ENCODE measurements at regions not wholly inside any gene's neighbourhood (a gene's known extent, or its start where the extent isn't known, plus 50 kb on each side); places are given as distances from the start of the nearest gene placed in this dataset.

- 65% methylated on average over 3 of the region's 3 CpGs for WGBS, 2 donors (ENCODE audit: low coverage in 1 of 2)
- no peaks in the 10 kb centered on the region for H3K27me3 ChIP-seq
- intact Hi-C loops (cut with DNase I; ENCODE audit: low total_unique reads) (no loop called here), in situ Hi-C loops (cut with MboI; ENCODE audit: low pct_ligation_motif_present in 1 of 4, low pct_unique_long_range_greater_than_20kb in 1 of 4, low sequenced_read_pairs in 3 of 4) (no loop called here)
- H3K36me3 ChIP-seq, result no peaks in the 10 kb centered on the region
- H3K4me1 ChIP-seq, result no peaks in the 10 kb centered on the region
- no peak overlapping the region for H3K27ac ChIP-seq
- DNase-seq, result no peak
- H3K4me3 ChIP-seq, result no peak overlapping the region
- H3K9me3 ChIP-seq, result no peaks in the 10 kb centered on the region
- TF ChIP-seq CTCF (IDR thresholded peaks at IDR 0.05) (no peak), POLR2A (IDR thresholded peaks at IDR 0.05) (no peak), POLR2AphosphoS5 (IDR thresholded peaks at IDR 0.05) (no peak), EP300 (IDR thresholded peaks at IDR 0.05; ENCODE audit: low read depth) (no peak)
Observed at GRCh38 chr7:121774563-121774962, 98.4 kb upstream of the PTPRZ1 start.

GRCh38 chr7:121766676-121767075 lies 106.3 kb upstream of the PTPRZ1 start:
- in situ Hi-C loops (cut with MboI; ENCODE audit: low pct_ligation_motif_present in 1 of 4, low pct_unique_long_range_greater_than_20kb in 1 of 4, low sequenced_read_pairs in 3 of 4) (no loop called here), intact Hi-C loops (cut with DNase I; ENCODE audit: low total_unique reads) (no loop called here)
- Histone ChIP-seq H3K36me3 (no peaks in the 10 kb centered on the region), H3K27me3 (no peaks in the 10 kb centered on the region), H3K4me3 (no peak overlapping the region), H3K9me3 (no peaks in the 10 kb centered on the region), H3K27ac (no peak overlapping the region), H3K4me1 (no peaks in the 10 kb centered on the region)
- DNase-seq, result no peak
- 77 to 100% methylated on average over 1 of the region's 1 CpG for WGBS, 2 donors (ENCODE audit: low coverage in 1 of 2)
- TF ChIP-seq POLR2AphosphoS5 (IDR thresholded peaks at IDR 0.05) (no peak), CTCF (IDR thresholded peaks at IDR 0.05) (no peak), EP300 (IDR thresholded peaks at IDR 0.05; ENCODE audit: low read depth) (no peak), POLR2A (IDR thresholded peaks at IDR 0.05) (no peak)

GRCh38 chr7:121761399-121761798 lies 111.6 kb upstream of the PTPRZ1 start:
- 57 to 60% methylated on average over 1 of the region's 1 CpG for WGBS, 2 donors (ENCODE audit: low coverage in 1 of 2)
- in situ Hi-C loops (cut with MboI; ENCODE audit: low pct_ligation_motif_present in 1 of 4, low pct_unique_long_range_greater_than_20kb in 1 of 4, low sequenced_read_pairs in 3 of 4), result no loop called here
- Histone ChIP-seq H3K9me3 (no peaks in the 10 kb centered on the region), H3K27me3 (no peaks in the 10 kb centered on the region), H3K4me1 (no peaks in the 10 kb centered on the region), H3K4me3 (no peak overlapping the region), H3K27ac (no peak overlapping the region), H3K36me3 (no peaks in the 10 kb centered on the region)
- TF ChIP-seq CTCF (IDR thresholded peaks at IDR 0.05), result no peak
- TF ChIP-seq EP300 (IDR thresholded peaks at IDR 0.05; ENCODE audit: low read depth), result no peak
- TF ChIP-seq POLR2AphosphoS5 (IDR thresholded peaks at IDR 0.05), result no peak
- no peak for TF ChIP-seq POLR2A (IDR thresholded peaks at IDR 0.05)
- intact Hi-C loops (cut with DNase I; ENCODE audit: low total_unique reads), result no loop called here
- no peak for DNase-seq

GRCh38 chr7:121755818-121756552 lies 117.0 kb upstream of the PTPRZ1 start:
- DNase-seq, result no peak

More at GRCh38 chr7:121755818-121756552, 117.0 kb upstream of the PTPRZ1 start:
- Histone ChIP-seq H3K4me1 (no peaks in the 10 kb centered on the region), H3K9me3 (no peaks in the 10 kb centered on the region), H3K27me3 (no peaks in the 10 kb centered on the region), H3K36me3 (no peaks in the 10 kb centered on the region), H3K4me3 (no peak overlapping the region), H3K27ac (no peak overlapping the region)
- no peak for TF ChIP-seq EP300 (IDR thresholded peaks at IDR 0.05; ENCODE audit: low read depth)
- TF ChIP-seq CTCF (IDR thresholded peaks at IDR 0.05), result no peak
- TF ChIP-seq POLR2AphosphoS5 (IDR thresholded peaks at IDR 0.05), result no peak
- TF ChIP-seq POLR2A (IDR thresholded peaks at IDR 0.05), result no peak
- intact Hi-C loops (cut with DNase I; ENCODE audit: low total_unique reads) (no loop called here), in situ Hi-C loops (cut with MboI; ENCODE audit: low pct_ligation_motif_present in 1 of 4, low pct_unique_long_range_greater_than_20kb in 1 of 4, low sequenced_read_pairs in 3 of 4) (no loop called here)
- WGBS, 2 donors (ENCODE audit: low coverage in 1 of 2), result 75 to 81% methylated on average over 6 of the region's 6 CpGs

Data from transverse colon (tissue), 4 donors.